ENCODE measurements at regions not wholly inside any gene's neighbourhood (a gene's known extent, or its start where the extent isn't known, plus 50 kb on each side); places are given as distances from the start of the nearest gene placed in this dataset.

DNA sequence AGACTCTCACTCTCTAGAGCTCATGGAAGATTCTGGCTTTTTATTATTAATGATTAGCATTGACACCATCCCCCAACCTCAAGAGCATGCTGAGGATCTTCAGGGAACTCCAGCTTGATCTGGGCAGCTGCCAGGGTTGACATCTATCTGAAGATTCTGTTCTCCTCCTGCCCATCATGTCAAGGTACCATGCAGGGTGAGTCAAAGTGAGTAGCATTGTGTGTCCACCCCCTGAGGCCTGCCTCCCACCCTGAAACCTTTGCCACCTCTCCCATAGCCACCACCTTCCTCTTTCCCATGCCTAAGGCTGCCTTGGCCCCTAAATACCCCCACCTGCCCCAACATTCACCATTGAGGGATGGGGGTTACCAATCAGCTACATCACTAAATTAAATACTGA lies 70.1 kb upstream of the SLCO3A1 start:
- ChIA-PET POLR2A (ENCODE audit: partially characterized antibody) (no interaction called here), CTCF (ENCODE audit: partially characterized antibody) (no interaction called here)
- Mint-ChIP-seq H3K27me3 (peaks cover 7 to 22% of the 10 kb centered on the region in 2 donors), H3K9me3 (no peaks in the 10 kb centered on the region), H3K36me3 (no peaks in the 10 kb centered on the region), H3K27ac (no peak overlapping the region), H3K4me1 (no peaks in the 10 kb centered on the region), H3K4me3 (no peak overlapping the region)
- H3K9me3 ChIP-seq (ENCODE audit: control insufficient read depth in 1 of 2, low read length in 2 of 2) = no peaks in the 10 kb centered on the region
- H3K4me1 ChIP-seq (ENCODE audit: insufficient read depth, low read length) = no peaks in the 10 kb centered on the region
- DNase-seq = no peak
- H3K27ac ChIP-seq (ENCODE audit: low read depth, low read length) = no peak overlapping the region
- H3K27me3 ChIP-seq (ENCODE audit: insufficient read depth, low read length) = peaks cover 4% of the 10 kb centered on the region
- H3K36me3 ChIP-seq (ENCODE audit: insufficient read depth, low read length) = no peaks in the 10 kb centered on the region
- no peak overlapping the region for H3K4me3 ChIP-seq (ENCODE audit: low read length in 2 of 2)
- intact Hi-C loops (cut with micrococcal nuclease) = no loop called here

DNA sequence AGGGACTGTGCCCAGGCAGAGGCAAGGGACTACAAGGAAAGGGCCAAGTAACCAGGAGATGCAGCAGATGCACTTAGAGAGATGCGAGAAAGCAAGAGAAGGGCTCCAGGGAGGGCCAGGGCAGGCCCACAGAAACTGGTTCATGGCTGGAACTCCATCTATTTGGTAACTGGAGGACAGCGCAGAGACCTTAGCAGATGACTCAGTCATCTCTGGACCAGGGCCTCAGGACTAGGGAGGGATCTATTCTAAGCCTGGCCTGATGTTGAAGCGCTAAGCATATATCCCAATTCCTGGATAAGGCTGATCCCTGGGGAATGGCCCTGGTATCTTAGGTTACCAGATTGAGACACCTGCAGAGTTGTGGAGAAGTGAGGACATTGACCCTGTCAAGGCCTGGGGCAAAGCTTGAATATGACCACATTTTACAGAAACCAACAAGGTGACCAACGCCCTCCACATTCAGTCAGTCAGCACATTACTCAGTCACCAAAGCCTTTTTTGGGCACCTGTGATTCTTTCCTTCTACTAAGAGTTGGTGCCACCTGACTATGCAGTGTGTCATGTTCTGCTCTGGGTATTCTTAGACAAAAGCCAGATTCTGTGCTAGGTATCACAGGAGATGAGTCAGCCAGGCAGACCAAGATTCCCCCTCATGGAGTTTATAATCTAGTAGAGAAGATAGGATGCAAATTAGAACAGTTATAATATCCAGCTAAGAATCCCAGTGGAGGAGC lies 68.4 kb upstream of the SLCO3A1 start:
- Mint-ChIP-seq H3K36me3 (no peaks in the 10 kb centered on the region), H3K4me1 (no peaks in the 10 kb centered on the region), H3K27me3 (peaks cover 6 to 19% of the 10 kb centered on the region in 2 donors), H3K4me3 (no peak overlapping the region), H3K27ac (no peak overlapping the region), H3K9me3 (no peaks in the 10 kb centered on the region)
- DNase-seq = no peak
- Histone ChIP-seq H3K27ac (ENCODE audit: low read depth, low read length) (no peak overlapping the region), H3K36me3 (ENCODE audit: insufficient read depth, low read length) (no peaks in the 10 kb centered on the region), H3K9me3 (ENCODE audit: control insufficient read depth in 1 of 2, low read length in 2 of 2) (no peaks in the 10 kb centered on the region), H3K4me3 (ENCODE audit: low read length in 2 of 2) (no peak overlapping the region), H3K4me1 (ENCODE audit: insufficient read depth, low read length) (no peaks in the 10 kb centered on the region), H3K27me3 (ENCODE audit: insufficient read depth, low read length) (no peaks in the 10 kb centered on the region)
- CTCF ChIA-PET (ENCODE audit: partially characterized antibody) = no interaction called here
- POLR2A ChIA-PET (ENCODE audit: partially characterized antibody) = no interaction called here
- intact Hi-C loops (cut with micrococcal nuclease) = no loop called here

DNA sequence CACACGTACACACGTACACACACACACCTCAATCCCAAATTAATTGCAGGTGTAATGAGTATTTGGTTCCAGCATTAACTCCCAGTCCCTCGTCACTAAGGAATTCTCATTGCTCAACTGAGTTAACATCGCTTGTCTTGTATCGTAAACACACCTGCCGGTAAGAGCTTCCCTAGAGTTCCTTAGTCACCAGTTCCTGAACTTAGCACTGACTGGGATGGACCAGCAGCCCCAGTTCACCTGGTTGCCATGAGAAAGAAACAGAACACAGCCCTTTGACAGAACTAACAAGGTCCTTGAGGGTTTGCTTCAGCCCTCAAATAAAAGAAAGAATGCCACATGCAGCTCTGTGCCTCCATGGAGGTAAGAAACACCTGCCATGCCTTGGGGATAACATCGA lies 66.3 kb upstream of the SLCO3A1 start:
- H3K4me3 ChIP-seq (ENCODE audit: low read length in 2 of 2) = no peak overlapping the region
- no peaks in the 10 kb centered on the region for H3K27me3 ChIP-seq (ENCODE audit: insufficient read depth, low read length)
- H3K36me3 ChIP-seq (ENCODE audit: insufficient read depth, low read length) = no peaks in the 10 kb centered on the region
- ChIA-PET CTCF (ENCODE audit: partially characterized antibody) (no interaction called here), POLR2A (ENCODE audit: partially characterized antibody) (no interaction called here)
- H3K9me3 ChIP-seq (ENCODE audit: control insufficient read depth in 1 of 2, low read length in 2 of 2) = no peaks in the 10 kb centered on the region
- no peaks in the 10 kb centered on the region for H3K4me1 ChIP-seq (ENCODE audit: insufficient read depth, low read length)
- no peak for DNase-seq
- Mint-ChIP-seq H3K4me3 (no peak overlapping the region), H3K4me1 (no peaks in the 10 kb centered on the region), H3K27ac (no peak overlapping the region), H3K36me3 (no peaks in the 10 kb centered on the region), H3K9me3 (no peaks in the 10 kb centered on the region), H3K27me3 (peaks cover 8 to 14% of the 10 kb centered on the region in 2 donors)
- H3K27ac ChIP-seq (ENCODE audit: low read depth, low read length) = no peak overlapping the region
- intact Hi-C loops (cut with micrococcal nuclease) = no loop called here

DNA sequence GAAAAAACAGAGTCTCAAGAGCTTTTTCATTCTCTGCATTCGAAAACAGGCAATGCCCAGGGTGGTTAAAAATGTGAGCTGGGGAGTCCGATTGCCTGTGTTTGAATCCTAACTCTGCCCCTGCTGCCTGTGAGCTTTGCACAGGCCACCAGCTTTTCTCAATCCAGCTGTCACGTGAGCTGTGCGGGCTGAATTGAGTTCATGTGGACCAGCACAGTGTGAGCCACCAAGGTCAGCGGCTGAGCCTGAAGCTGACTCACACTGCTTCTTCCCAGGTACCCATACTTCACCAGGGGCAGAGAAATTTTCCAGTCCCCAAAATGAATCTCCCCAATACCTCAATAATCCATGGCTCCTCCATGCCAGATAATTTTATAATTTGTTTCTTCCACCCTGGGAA lies 64.4 kb upstream of the SLCO3A1 start:
- Mint-ChIP-seq H3K4me1 (no peaks in the 10 kb centered on the region), H3K27ac (peak overlapping the region in 1 of 7 donors; percentile 48), H3K9me3 (peaks cover 0 to 2% (median 0%) of the 10 kb centered on the region in 8 donors), H3K27me3 (peaks cover 10 to 19% of the 10 kb centered on the region in 2 donors), H3K4me3 (no peak overlapping the region), H3K36me3 (no peaks in the 10 kb centered on the region)
- Histone ChIP-seq H3K36me3 (ENCODE audit: insufficient read depth, low read length) (no peaks in the 10 kb centered on the region), H3K27ac (ENCODE audit: low read depth, low read length) (no peak overlapping the region), H3K4me1 (ENCODE audit: insufficient read depth, low read length) (no peaks in the 10 kb centered on the region), H3K27me3 (ENCODE audit: insufficient read depth, low read length) (no peaks in the 10 kb centered on the region), H3K9me3 (ENCODE audit: control insufficient read depth in 1 of 2, low read length in 2 of 2) (no peaks in the 10 kb centered on the region), H3K4me3 (ENCODE audit: low read length in 2 of 2) (no peak overlapping the region)
- DNase-seq = no peak
- ChIA-PET CTCF (ENCODE audit: partially characterized antibody) (no interaction called here), POLR2A (ENCODE audit: partially characterized antibody) (no interaction called here)
- intact Hi-C loops (cut with micrococcal nuclease) = no loop called here

DNA sequence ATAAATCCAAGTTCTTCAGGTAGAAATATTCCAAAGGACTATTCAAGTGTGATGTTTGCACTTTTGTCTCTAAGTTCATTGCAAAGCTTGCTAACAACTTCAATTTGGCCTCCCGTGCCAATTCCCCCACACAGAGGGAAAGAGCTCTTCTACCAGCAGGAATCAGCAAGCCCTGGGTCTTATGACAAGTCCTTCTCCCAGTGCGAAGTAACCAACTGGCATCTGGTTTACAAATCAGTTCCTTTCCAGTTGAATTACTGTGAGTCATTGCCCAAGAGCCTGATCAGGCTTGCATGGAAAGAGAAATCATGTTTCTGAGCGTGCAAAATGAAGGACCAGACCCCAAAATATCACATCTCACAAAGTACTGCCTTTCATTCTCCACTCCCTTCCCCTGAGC lies 62.7 kb upstream of the SLCO3A1 start:
- Mint-ChIP-seq H3K36me3 (no peaks in the 10 kb centered on the region), H3K9me3 (peaks cover 0 to 2% (median 0%) of the 10 kb centered on the region in 8 donors), H3K27me3 (peaks cover 13 to 18% of the 10 kb centered on the region in 2 donors), H3K27ac (no peak overlapping the region), H3K4me3 (no peak overlapping the region), H3K4me1 (no peaks in the 10 kb centered on the region)
- Histone ChIP-seq H3K27me3 (ENCODE audit: insufficient read depth, low read length) (no peaks in the 10 kb centered on the region), H3K4me3 (ENCODE audit: low read length in 2 of 2) (no peak overlapping the region), H3K36me3 (ENCODE audit: insufficient read depth, low read length) (no peaks in the 10 kb centered on the region), H3K9me3 (ENCODE audit: control insufficient read depth in 1 of 2, low read length in 2 of 2) (no peaks in the 10 kb centered on the region), H3K27ac (ENCODE audit: low read depth, low read length) (no peak overlapping the region), H3K4me1 (ENCODE audit: insufficient read depth, low read length) (no peaks in the 10 kb centered on the region)
- ChIA-PET CTCF (ENCODE audit: partially characterized antibody) (no interaction called here), POLR2A (ENCODE audit: partially characterized antibody) (no interaction called here)
- no peak for DNase-seq
- intact Hi-C loops (cut with micrococcal nuclease) = no loop called here

DNA sequence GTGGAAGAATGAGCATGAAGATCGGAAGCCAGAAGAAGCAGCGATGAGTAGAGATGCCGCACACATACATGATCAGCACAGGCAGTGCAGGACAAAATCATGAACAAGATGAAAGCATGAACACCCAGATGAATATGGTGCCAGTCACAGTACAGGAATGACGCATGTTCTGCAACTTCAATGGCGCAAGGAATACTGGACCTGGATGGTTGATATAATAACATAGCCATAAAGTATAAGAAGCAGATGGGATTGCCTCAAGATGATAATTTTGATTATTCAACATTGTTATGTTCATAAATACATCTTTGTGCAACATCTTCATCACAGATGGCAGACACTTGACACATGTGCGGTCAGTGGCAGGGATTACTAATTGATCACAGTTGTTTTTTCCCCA lies 59.7 kb upstream of the SLCO3A1 start:
- no peak overlapping the region for H3K27ac ChIP-seq (ENCODE audit: low read depth, low read length)
- Mint-ChIP-seq H3K4me3 (no peak overlapping the region), H3K27ac (no peak overlapping the region), H3K27me3 (peaks cover 13 to 17% of the 10 kb centered on the region in 2 donors), H3K4me1 (no peaks in the 10 kb centered on the region), H3K36me3 (no peaks in the 10 kb centered on the region), H3K9me3 (peaks cover 0 to 2% (median 0%) of the 10 kb centered on the region in 8 donors)
- ChIA-PET CTCF (ENCODE audit: partially characterized antibody) (no interaction called here), POLR2A (ENCODE audit: partially characterized antibody) (no interaction called here)
- H3K27me3 ChIP-seq (ENCODE audit: insufficient read depth, low read length) = no peaks in the 10 kb centered on the region
- H3K4me1 ChIP-seq (ENCODE audit: insufficient read depth, low read length) = no peaks in the 10 kb centered on the region
- DNase-seq = no peak
- H3K9me3 ChIP-seq (ENCODE audit: control insufficient read depth in 1 of 2, low read length in 2 of 2) = no peaks in the 10 kb centered on the region
- no peaks in the 10 kb centered on the region for H3K36me3 ChIP-seq (ENCODE audit: insufficient read depth, low read length)
- no peak overlapping the region for H3K4me3 ChIP-seq (ENCODE audit: low read length in 2 of 2)
- intact Hi-C loops (cut with micrococcal nuclease) = no loop called here

DNA sequence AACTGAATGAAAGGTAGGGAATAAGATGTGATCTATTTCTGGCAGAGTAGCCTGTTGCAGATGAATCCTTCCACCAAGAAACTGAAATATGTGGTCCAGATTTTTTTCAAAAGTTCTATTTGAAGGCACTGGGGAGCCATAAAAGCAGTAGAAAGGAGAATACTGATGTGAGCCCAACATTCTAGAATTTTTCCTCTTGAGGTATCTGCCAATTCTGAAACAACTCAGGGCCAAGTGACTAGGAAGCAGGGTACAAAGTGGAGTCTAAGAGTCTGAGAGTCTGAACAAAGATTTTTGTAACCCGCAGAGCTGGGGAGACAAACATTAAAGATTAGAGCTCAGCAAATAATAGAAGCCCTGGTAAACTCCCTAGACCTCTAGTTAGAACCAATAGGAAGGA lies 58.3 kb upstream of the SLCO3A1 start:
- Histone ChIP-seq H3K4me3 (ENCODE audit: low read length in 2 of 2) (no peak overlapping the region), H3K36me3 (ENCODE audit: insufficient read depth, low read length) (no peaks in the 10 kb centered on the region), H3K9me3 (ENCODE audit: control insufficient read depth in 1 of 2, low read length in 2 of 2) (no peaks in the 10 kb centered on the region), H3K27me3 (ENCODE audit: insufficient read depth, low read length) (no peaks in the 10 kb centered on the region), H3K4me1 (ENCODE audit: insufficient read depth, low read length) (no peaks in the 10 kb centered on the region), H3K27ac (ENCODE audit: low read depth, low read length) (no peak overlapping the region)
- Mint-ChIP-seq H3K36me3 (no peaks in the 10 kb centered on the region), H3K4me1 (no peaks in the 10 kb centered on the region), H3K4me3 (no peak overlapping the region), H3K27ac (no peak overlapping the region), H3K27me3 (peaks cover 13 to 16% of the 10 kb centered on the region in 2 donors), H3K9me3 (peaks cover 0 to 2% (median 0%) of the 10 kb centered on the region in 8 donors)
- ChIA-PET CTCF (ENCODE audit: partially characterized antibody) (no interaction called here), POLR2A (ENCODE audit: partially characterized antibody) (no interaction called here)
- intact Hi-C loops (cut with micrococcal nuclease) = no loop called here
- DNase-seq = no peak

Measured in CD4-positive, alpha-beta memory T cell (primary cell).